ENCODE measurements at regions not wholly inside any gene's neighbourhood (a gene's known extent, or its start where the extent isn't known, plus 50 kb on each side); places are given as distances from the start of the nearest gene placed in this dataset.

DNA sequence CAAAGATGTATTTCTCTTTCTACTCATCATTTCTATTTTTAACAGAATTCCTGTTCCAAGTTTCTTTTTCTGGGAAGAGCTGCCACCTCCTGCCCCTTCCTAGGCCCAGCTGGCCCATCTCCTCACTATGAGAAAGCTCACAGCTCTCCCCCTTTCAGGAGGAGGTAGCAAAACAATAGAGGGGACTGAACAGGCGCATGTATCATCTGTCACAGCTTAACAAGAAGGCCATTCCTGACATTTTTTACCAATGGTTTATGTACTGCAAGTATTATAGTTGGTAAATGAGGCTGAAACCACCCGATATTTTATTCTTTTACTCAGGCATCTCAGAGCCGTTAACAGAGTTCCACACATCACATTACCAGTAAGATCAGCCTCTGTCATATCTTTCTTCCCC lies 103.7 kb upstream of the MTHFD1L start:
- Mint-ChIP-seq H3K27me3 (no peaks in the 10 kb centered on the region), H3K4me3 (no peak overlapping the region), H3K9me3 (ENCODE audit: low read depth) (no peaks in the 10 kb centered on the region), H3K27ac (no peak overlapping the region), H3K36me3 (no peaks in the 10 kb centered on the region), H3K4me1 (no peaks in the 10 kb centered on the region)
- DNase-seq (no peak), ATAC-seq (no peak)
- CTCF ChIA-PET, result no interaction called here

DNA sequence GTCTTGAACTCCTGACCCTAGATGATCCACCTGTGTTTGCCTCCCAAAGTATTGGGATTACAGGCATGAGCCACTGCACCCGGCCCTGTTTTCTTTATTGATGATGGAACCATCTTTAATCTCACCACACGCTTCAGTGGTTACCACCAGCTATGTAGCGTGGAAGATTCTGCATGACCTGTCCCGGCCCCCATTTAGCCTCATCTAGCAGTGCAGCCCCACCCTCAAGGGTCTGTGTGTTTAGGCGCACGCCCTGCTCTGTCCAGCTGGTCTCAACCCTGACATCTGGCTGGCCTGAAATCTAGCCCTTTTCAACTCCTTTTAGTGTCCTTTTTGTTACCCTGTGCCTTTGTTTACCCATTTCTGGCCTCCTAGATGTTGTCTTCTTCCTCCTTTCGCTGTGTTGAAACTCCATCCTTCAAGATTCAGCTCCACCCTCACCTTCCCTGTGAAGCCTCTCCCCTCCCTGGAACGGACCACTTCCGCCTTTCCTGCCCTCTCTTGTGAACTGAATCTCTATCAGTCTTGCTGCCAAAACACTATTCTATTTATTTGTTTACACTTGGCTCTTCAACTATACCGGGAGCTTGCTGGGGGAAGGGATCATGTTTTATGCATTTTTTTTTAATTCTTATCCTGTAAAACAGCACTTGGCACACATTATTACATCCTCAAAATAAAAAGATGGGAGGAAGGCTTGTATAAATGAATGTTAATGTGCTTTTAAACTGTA lies 101.0 kb upstream of the MTHFD1L start:
- Mint-ChIP-seq H3K27me3 (no peaks in the 10 kb centered on the region), H3K36me3 (no peaks in the 10 kb centered on the region), H3K27ac (no peak overlapping the region), H3K9me3 (ENCODE audit: low read depth) (no peaks in the 10 kb centered on the region), H3K4me3 (no peak overlapping the region), H3K4me1 (no peaks in the 10 kb centered on the region)
- DNase-seq, result no peak
- ATAC-seq, result no peak
- CTCF ChIA-PET, result no interaction called here

DNA sequence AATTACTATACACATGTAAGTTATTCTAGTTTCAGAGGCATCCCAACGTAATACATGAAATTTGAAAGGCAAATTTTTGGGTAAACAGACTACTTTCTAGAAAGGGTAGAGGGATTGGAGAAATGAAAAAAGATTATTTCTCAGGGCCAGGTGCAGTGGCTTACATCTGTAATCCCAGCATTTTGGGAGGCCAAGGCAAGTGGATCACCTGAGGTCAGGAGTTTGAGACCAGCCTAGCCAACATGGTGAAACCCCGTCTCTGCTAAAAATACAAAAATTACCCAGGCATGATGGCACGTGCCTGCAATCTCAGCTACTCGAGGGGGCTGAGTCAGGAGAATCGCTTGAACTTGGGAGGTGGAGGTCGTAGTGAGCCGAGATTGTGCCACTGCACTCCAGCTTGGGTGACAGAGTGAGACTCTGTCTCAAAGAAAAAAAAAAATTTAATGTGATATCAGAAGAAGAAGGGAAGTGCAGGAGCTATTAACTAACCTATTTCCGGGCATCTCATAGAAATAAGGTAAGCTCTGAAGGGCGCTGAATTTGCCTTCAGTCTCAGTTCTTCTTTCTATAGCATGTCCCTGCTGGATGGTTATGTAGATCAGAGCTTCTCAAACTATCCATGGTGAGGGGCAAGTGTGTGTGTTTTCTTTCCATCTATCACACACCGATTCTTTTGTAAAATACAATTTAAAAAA lies 100.3 kb upstream of the MTHFD1L start:
- ATAC-seq, result no peak
- CTCF ChIA-PET, result no interaction called here
- H3K9me3 Mint-ChIP-seq (ENCODE audit: low read depth), result no peaks in the 10 kb centered on the region
- H3K36me3 Mint-ChIP-seq, result peaks cover 2% of the 10 kb centered on the region
- peaks cover 2% of the 10 kb centered on the region for H3K27me3 Mint-ChIP-seq
- H3K4me3 Mint-ChIP-seq, result no peak overlapping the region
- no peak for DNase-seq
- H3K27ac Mint-ChIP-seq, result no peak overlapping the region
- H3K4me1 Mint-ChIP-seq, result no peaks in the 10 kb centered on the region

DNA sequence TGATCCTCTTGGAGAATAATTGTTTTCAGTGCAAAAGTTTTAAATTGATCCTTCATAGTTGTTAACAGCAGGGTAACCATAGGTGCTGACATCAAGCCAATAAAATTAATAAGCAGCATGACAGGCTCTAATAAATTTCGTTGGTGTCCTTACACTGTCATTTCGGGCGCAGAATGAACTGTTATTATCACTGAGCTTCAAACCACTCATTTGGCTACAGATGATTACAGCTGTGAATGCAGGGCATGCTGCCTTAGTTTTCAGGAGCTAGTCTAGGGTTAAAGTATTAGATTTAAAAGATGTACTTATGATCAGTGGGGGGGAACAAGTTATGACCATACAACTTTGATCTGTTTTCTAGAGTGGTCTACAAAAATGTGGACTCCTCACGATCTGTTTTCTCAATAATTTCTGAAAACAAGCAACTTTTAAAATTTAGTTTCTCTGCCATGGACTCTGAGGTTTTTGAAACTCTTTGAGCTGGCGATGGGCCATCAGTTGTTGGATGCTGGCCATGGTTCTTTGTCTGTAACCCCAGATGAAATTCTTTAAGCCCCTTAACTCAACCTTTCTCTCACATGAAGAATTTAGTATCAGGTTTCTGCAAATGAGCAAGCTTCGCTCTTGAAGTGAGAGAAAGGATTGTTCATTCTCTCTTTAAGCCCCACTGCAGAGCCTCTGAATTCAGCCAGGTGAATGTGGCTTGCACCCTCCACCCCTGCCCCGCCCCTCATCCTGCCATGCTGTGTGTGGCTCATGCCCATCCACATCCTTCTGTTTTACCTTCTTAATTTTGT lies 99.1 kb upstream of the MTHFD1L start:
- Mint-ChIP-seq H3K4me1 (no peaks in the 10 kb centered on the region), H3K27me3 (peaks cover 2% of the 10 kb centered on the region), H3K9me3 (ENCODE audit: low read depth) (no peaks in the 10 kb centered on the region), H3K36me3 (peaks cover 2% of the 10 kb centered on the region), H3K27ac (no peak overlapping the region), H3K4me3 (no peak overlapping the region)
- ATAC-seq, result no peak
- CTCF ChIA-PET, result interaction anchor here (1.2 kb wide), 1 partner anchor 348 kb away, joined by 3 read pairs; no protein-coding TSS in a partner anchor
- DNase-seq, result no peak

DNA sequence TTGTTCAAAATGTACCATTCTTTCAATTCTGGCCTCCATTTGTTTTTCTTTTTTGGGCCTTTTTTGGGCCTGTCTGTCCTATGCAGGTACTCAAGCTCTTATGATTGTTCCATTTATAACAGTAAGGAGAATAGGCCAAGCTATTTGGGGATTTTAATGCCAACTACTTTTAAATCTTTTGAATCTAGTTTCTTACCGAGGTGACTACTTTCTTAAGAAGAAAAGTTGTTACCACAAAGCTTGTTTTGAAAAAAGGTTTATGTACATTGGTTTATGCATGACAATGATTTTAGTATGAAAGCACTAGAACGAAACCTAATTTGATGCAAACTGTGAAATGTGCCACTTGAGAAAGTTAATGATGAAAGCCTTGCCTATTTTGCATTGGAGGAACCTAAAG lies 98.3 kb upstream of the MTHFD1L start:
- Mint-ChIP-seq H3K27me3 (peaks cover 2% of the 10 kb centered on the region), H3K4me3 (no peak overlapping the region), H3K4me1 (no peaks in the 10 kb centered on the region), H3K27ac (no peak overlapping the region), H3K36me3 (peaks cover 2% of the 10 kb centered on the region), H3K9me3 (ENCODE audit: low read depth) (no peaks in the 10 kb centered on the region)
- DNase-seq, result no peak
- CTCF ChIA-PET, result interaction anchor here (1.2 kb wide), 1 partner anchor 349 kb away, joined by 3 read pairs; no protein-coding TSS in a partner anchor
- ATAC-seq, result no peak

- Mint-ChIP-seq H3K27ac (no peak overlapping the region), H3K9me3 (ENCODE audit: low read depth) (no peaks in the 10 kb centered on the region), H3K36me3 (peaks cover 3% of the 10 kb centered on the region), H3K4me3 (no peak overlapping the region), H3K27me3 (peaks cover 2% of the 10 kb centered on the region), H3K4me1 (no peaks in the 10 kb centered on the region)
- ATAC-seq (no peak), DNase-seq (no peak)
- CTCF ChIA-PET, result no interaction called here
Observed at GRCh38 chr6:150767571-150768018, 97.9 kb upstream of the MTHFD1L start.

DNA sequence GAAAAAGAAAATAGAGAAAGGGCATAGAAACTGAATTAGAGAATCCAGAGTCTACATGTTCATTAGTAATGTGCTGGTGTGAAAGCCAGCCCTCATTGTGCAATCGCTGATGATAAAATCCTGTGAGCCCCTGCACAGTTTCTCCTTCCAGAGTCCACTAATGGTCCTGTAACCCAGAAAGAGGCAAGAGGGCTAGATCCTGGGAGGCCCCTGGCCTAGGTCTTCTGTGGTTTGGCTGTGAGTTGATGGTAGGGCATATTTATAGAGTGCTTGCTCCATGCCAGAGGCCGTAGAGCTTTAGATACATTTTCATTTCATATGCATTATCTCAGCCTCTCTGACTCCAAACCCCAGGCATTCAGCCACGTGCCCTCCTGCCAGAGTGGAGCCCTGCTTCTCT lies 94.9 kb upstream of the MTHFD1L start:
- ATAC-seq (no peak), DNase-seq (no peak)
- Mint-ChIP-seq H3K36me3 (peaks cover 10% of the 10 kb centered on the region), H3K4me3 (no peak overlapping the region), H3K4me1 (no peaks in the 10 kb centered on the region), H3K27ac (no peak overlapping the region), H3K27me3 (peaks cover 2% of the 10 kb centered on the region), H3K9me3 (ENCODE audit: low read depth) (peaks cover 5% of the 10 kb centered on the region)
- CTCF ChIA-PET, result no interaction called here

GRCh38 chr6:150773969-150774368 lies 91.5 kb upstream of the MTHFD1L start:
- CTCF ChIA-PET, result no interaction called here
- Mint-ChIP-seq H3K4me1 (peaks cover 1% of the 10 kb centered on the region), H3K4me3 (no peak overlapping the region), H3K36me3 (peaks cover 10% of the 10 kb centered on the region), H3K27me3 (peaks cover 2% of the 10 kb centered on the region), H3K27ac (no peak overlapping the region), H3K9me3 (ENCODE audit: low read depth) (peaks cover 11% of the 10 kb centered on the region)
- no peak for ATAC-seq
- no peak for DNase-seq

- peaks cover 8% of the 10 kb centered on the region for H3K36me3 Mint-ChIP-seq
- CTCF ChIA-PET, result no interaction called here
- no peak overlapping the region for H3K27ac Mint-ChIP-seq
- H3K9me3 Mint-ChIP-seq (ENCODE audit: low read depth), result peaks cover 11% of the 10 kb centered on the region
- no peak overlapping the region for H3K4me3 Mint-ChIP-seq
- peaks cover 1% of the 10 kb centered on the region for H3K4me1 Mint-ChIP-seq
- no peaks in the 10 kb centered on the region for H3K27me3 Mint-ChIP-seq
- DNase-seq, result no peak
- no peak for ATAC-seq
Observed at GRCh38 chr6:150775415-150776203, 89.9 kb upstream of the MTHFD1L start.

DNA sequence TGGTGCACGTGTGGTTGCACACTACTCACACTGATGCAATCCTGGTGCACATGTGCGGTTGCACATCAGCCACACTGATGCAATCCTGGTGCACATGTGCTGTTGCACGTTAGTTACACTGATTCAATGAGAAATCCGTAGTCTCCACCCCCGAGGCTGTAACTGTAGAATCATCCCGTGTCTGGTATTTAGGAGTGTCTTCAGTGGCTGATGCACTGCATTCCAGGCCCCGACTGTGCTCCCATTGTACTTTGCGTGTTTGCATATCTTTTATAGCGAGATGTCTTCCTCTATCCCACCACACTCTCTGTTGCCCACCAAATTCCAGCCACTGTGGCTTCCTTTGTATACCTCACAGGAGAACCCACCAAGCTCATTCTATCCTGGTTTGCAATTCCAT lies 87.8 kb upstream of the MTHFD1L start:
- DNase-seq, result no peak
- Mint-ChIP-seq H3K9me3 (ENCODE audit: low read depth) (peaks cover 11% of the 10 kb centered on the region), H3K36me3 (peaks cover 7% of the 10 kb centered on the region), H3K4me1 (peaks cover 1% of the 10 kb centered on the region), H3K27ac (no peak overlapping the region), H3K27me3 (peaks cover 1% of the 10 kb centered on the region), H3K4me3 (no peak overlapping the region)
- CTCF ChIA-PET, result no interaction called here
- no peak for ATAC-seq

DNA sequence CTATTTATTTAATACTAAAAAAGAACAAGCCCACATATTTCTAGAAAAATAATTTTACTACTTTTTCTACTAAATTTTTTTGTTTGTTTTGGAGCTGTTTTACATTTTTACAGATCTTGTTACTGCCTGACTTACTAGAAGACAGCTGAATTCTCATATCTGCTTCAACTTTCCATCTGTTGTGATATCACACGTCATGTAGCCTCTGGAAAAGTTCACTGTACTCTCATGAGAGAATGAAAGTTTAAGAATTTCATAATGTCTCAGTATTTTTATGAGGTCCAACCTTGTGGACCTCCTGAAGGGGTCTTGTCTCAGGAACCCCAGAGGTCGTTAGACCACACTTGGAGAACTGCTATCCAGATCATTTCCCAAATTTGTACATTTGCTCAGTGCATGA lies 81.7 kb upstream of the MTHFD1L start:
- ATAC-seq, result no peak
- H3K4me1 Mint-ChIP-seq, result no peaks in the 10 kb centered on the region

GRCh38 chr6:150787429-150787828 lies 78.1 kb upstream of the MTHFD1L start:
- H3K9me3 Mint-ChIP-seq (ENCODE audit: low read depth), result no peaks in the 10 kb centered on the region
- no peaks in the 10 kb centered on the region for H3K4me1 Mint-ChIP-seq
- peaks cover 4% of the 10 kb centered on the region for H3K27me3 Mint-ChIP-seq
- H3K36me3 Mint-ChIP-seq, result peaks cover 2% of the 10 kb centered on the region
- ATAC-seq (no peak), DNase-seq (no peak)
- CTCF ChIA-PET, result no interaction called here
- no peak overlapping the region for H3K4me3 Mint-ChIP-seq
- H3K27ac Mint-ChIP-seq, result no peak overlapping the region

More for the DNA sequence above, 81.7 kb upstream of the MTHFD1L start:
- Mint-ChIP-seq H3K4me3 (no peak overlapping the region), H3K9me3 (ENCODE audit: low read depth) (no peaks in the 10 kb centered on the region), H3K36me3 (peaks cover 2% of the 10 kb centered on the region), H3K27me3 (peaks cover 4% of the 10 kb centered on the region), H3K27ac (no peak overlapping the region)
- CTCF ChIA-PET, result no interaction called here
- DNase-seq, result no peak

- ATAC-seq (no peak), DNase-seq (no peak)
- no peak overlapping the region for H3K27ac Mint-ChIP-seq
- no peaks in the 10 kb centered on the region for H3K9me3 Mint-ChIP-seq (ENCODE audit: low read depth)
- no peak overlapping the region for H3K4me3 Mint-ChIP-seq
- H3K27me3 Mint-ChIP-seq, result no peaks in the 10 kb centered on the region
- no peaks in the 10 kb centered on the region for H3K36me3 Mint-ChIP-seq
- CTCF ChIA-PET, result no interaction called here
- H3K4me1 Mint-ChIP-seq, result no peaks in the 10 kb centered on the region
Observed at GRCh38 chr6:150788089-150788488, 77.4 kb upstream of the MTHFD1L start.

Measured in activated CD8-positive, alpha-beta memory T cell treated with anti-CD3 and anti-CD28 coated beads, Interleukin-2, amount 10 ng/mL, durations not matched to agents 7 days and 5 days (primary cell).